Neuronal stem cell (in vitro differentiated cells): ENCODE measurements at regions not wholly inside any gene's neighbourhood (a gene's known extent, or its start where the extent isn't known, plus 50 kb on each side); places are given as distances from the start of the nearest gene placed in this dataset.

Source experiments
- DNase-seq: peaks from one replicate; pipeline ENCODE4 v3.0.0-alpha.2; 2013; ENCODE audit warnings: low spot score
- H2AFZ ChIP-seq: one replicate; pipeline ENCODE4 v1.6.1; 2013; ENCODE audit warnings: mild to moderate bottlenecking, low read length, inconsistent platforms
- H2AK5ac ChIP-seq: 2 replicates; pipeline ENCODE4 v1.6.1; 2013; ENCODE audit warnings: low read depth, mild to moderate bottlenecking, inconsistent platforms, low read length, moderate library complexity, mixed read lengths
- H2BK120ac ChIP-seq: 2 replicates; pipeline ENCODE4 v1.6.1; 2013; ENCODE audit warnings: low read depth, mild to moderate bottlenecking, inconsistent platforms, low read length, moderate library complexity, mixed read lengths
- H2BK12ac ChIP-seq: one replicate; pipeline ENCODE4 v1.6.1; 2013; ENCODE audit warnings: low read length, inconsistent platforms
- H2BK15ac ChIP-seq: 2 replicates; pipeline ENCODE4 v1.6.1; 2013; ENCODE audit warnings: mild to moderate bottlenecking, low read length, inconsistent platforms, mixed read lengths
- H2BK5ac ChIP-seq: one replicate; pipeline ENCODE4 v1.6.1; 2013; ENCODE audit warnings: inconsistent platforms, mild to moderate bottlenecking, low read length, moderate library complexity
- H3K14ac ChIP-seq: one replicate; pipeline ENCODE4 v1.6.1; 2013; ENCODE audit warnings: low read length, inconsistent platforms
- H3K18ac ChIP-seq: 2 replicates; pipeline ENCODE4 v1.6.1; 2013; ENCODE audit warnings: low read length, inconsistent platforms
- H3K23ac ChIP-seq: 2 replicates; pipeline ENCODE4 v1.6.1; 2013; ENCODE audit warnings: low read depth, mild to moderate bottlenecking, mixed read lengths, low read length, inconsistent platforms; ENCODE audit not compliant: poor library complexity
- H3K27ac ChIP-seq: replicated peaks from 3 replicates; pipeline ENCODE4 v1.5.1; 2013; ENCODE audit warnings: low read length, inconsistent platforms
- H3K27me3 ChIP-seq, 3 experiments: 2 replicates each; pipeline ENCODE4 v1.6.1; 2013; ENCODE audit warnings: low read length in 3 of 3, mild to moderate bottlenecking in 2 of 3, inconsistent platforms in 1 of 3, low read depth in 1 of 3, mixed read lengths in 1 of 3, moderate library complexity in 1 of 3; ENCODE audit not compliant: control insufficient read depth in 3 of 3, insufficient read depth in 3 of 3
- H3K36me3 ChIP-seq, 2 donors: replicated peaks in 1 of 2; 2 replicates each; pipeline ENCODE4 v1.6.1; 2013; ENCODE audit warnings: low read length in 2 of 2; ENCODE audit not compliant: control insufficient read depth in 2 of 2, insufficient read depth in 2 of 2
- H3K4ac ChIP-seq: 2 replicates; pipeline ENCODE4 v1.6.1; 2013; ENCODE audit warnings: inconsistent platforms, mild to moderate bottlenecking, low read length, moderate library complexity
- H3K4me1 ChIP-seq, 2 donors: 1 replicate in 1 of 2; 2 replicates in 1 of 2; pipeline ENCODE4 v1.6.1; 2013; ENCODE audit warnings: low read length in 2 of 2, low read depth in 1 of 2; ENCODE audit not compliant: control insufficient read depth in 2 of 2, insufficient read depth in 1 of 2
- H3K4me2 ChIP-seq: one replicate; pipeline ENCODE4 v1.6.1; 2013; ENCODE audit warnings: mild to moderate bottlenecking, low read length, inconsistent platforms; ENCODE audit not compliant: insufficient read depth, poor library complexity, severe bottlenecking
- H3K4me3 ChIP-seq, 2 donors: 2 replicates each; pipeline ENCODE4 v1.5.1; 2013; ENCODE audit warnings: low read length in 2 of 2, mild to moderate bottlenecking in 2 of 2, inconsistent platforms in 1 of 2, moderate library complexity in 1 of 2
- H3K79me1 ChIP-seq: one replicate; pipeline ENCODE4 v1.6.1; 2013; ENCODE audit warnings: low read depth, mild to moderate bottlenecking, inconsistent platforms, low read length, moderate library complexity
- H3K9ac ChIP-seq: one replicate; pipeline ENCODE4 v1.6.1; 2013; ENCODE audit warnings: mild to moderate bottlenecking, low read depth, low read length, inconsistent platforms; ENCODE audit not compliant: poor library complexity
- H3K9me3 ChIP-seq, 2 donors: replicated peaks in 1 of 2; 2 replicates each; pipeline versions ENCODE3 to v1.6.1; 2013; ENCODE audit warnings: low read length in 2 of 2, mild to moderate bottlenecking in 2 of 2, inconsistent platforms in 1 of 2, low read depth in 1 of 2, mixed read lengths in 1 of 2, moderate library complexity in 1 of 2; ENCODE audit not compliant: control insufficient read depth in 2 of 2, insufficient read depth in 1 of 2
- H4K8ac ChIP-seq: one replicate; pipeline ENCODE4 v1.6.1; 2013; ENCODE audit warnings: low read depth, mild to moderate bottlenecking, inconsistent platforms, low read length, moderate library complexity
- H4K91ac ChIP-seq: one replicate; pipeline ENCODE4 v1.6.1; 2013; ENCODE audit warnings: low read length, low read depth, mild to moderate bottlenecking, inconsistent platforms; ENCODE audit not compliant: poor library complexity
- WGBS, 2 donors: extraction: QIAGEN DNeasy Blood & Tissue Kit; methylation state at CpG; one replicate each; pipeline ENCODE4 v1.1.7; 2013; ENCODE audit warnings: missing lambda C conversion rate in 2 of 2, mixed read lengths in 1 of 2; ENCODE audit not compliant: insufficient read length in 2 of 2, insufficient replicate concordance in 1 of 2; ENCODE audit errors: extremely low coverage in 2 of 2; 5-methylcytosine and 5-hydroxymethylcytosine counted together

DNA sequence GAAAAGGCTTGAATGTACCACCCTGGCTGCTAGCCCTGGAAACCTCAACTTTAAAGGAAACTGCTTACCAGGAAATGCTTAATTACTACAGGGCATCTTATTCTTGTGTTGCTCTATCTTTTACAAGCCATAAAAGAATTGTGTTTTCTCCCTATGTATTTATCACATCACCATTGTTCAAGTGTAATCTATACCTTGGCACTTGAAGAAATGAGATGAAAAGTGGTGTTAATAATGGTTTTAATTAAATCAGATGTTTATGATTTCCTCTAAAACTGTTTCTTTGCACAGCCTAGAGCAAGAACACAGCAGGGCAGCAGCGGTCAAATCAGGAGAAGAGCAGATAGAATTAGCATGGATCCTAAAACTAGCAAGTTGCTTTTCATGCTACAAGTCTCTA is 131.8 kb upstream of the RGMB start:
- H4K8ac ChIP-seq = no peak overlapping the region
- H3K27me3 ChIP-seq = no peaks in the 10 kb centered on the region
- no peak overlapping the region for H2BK15ac ChIP-seq
- H3K27ac ChIP-seq = no peak overlapping the region
- H2AFZ ChIP-seq = peak overlapping the region; percentile 4
- no peaks in the 10 kb centered on the region for H3K79me1 ChIP-seq
- H3K9me3 ChIP-seq = peaks cover 0 to 4% of the 10 kb centered on the region in 2 donors
- no peak overlapping the region for H3K14ac ChIP-seq
- H3K18ac ChIP-seq = no peak overlapping the region
- H3K36me3 ChIP-seq = no peaks in the 10 kb centered on the region
- H3K4me2 ChIP-seq = no peak overlapping the region
- no peak overlapping the region for H2BK120ac ChIP-seq
- no peak overlapping the region for H3K23ac ChIP-seq
- H3K4me1 ChIP-seq = peaks cover 6 to 16% of the 10 kb centered on the region in 2 donors
- no peak overlapping the region for H2BK12ac ChIP-seq
- H3K4me3 ChIP-seq = no peak overlapping the region
- no peak for DNase-seq
- no peak overlapping the region for H2AK5ac ChIP-seq
- H3K9ac ChIP-seq = no peak overlapping the region
- no peak overlapping the region for H4K91ac ChIP-seq
- WGBS, 2 donors = no CpG with 5 or more reads among the region's 1 CpG
- no peak overlapping the region for H3K4ac ChIP-seq
- no peak overlapping the region for H2BK5ac ChIP-seq

DNA sequence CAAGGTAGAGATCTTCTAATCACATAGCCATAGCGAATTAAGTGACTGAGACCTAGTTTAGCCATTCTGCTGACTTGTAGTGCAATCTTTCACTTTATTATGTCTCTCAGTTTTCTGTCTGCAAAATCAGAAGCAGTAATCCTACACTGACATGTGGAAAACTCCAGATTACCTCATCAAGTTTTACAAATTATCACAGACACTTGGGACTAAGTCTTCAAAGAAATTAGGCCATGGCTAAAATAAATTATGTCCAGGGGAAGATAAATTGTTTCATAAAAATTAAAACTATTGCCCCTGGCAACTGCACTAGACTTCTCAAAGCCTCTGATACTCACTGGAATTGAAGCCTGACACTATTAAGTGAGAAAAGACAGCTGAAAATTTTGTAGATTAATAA is 129.9 kb upstream of the RGMB start:
- Histone ChIP-seq H3K27ac (no peak overlapping the region), H3K79me1 (no peaks in the 10 kb centered on the region), H3K4me1 (peaks cover 5 to 16% of the 10 kb centered on the region in 2 donors), H2BK15ac (no peak overlapping the region), H4K8ac (no peak overlapping the region), H3K4ac (no peak overlapping the region), H2AK5ac (no peak overlapping the region), H3K4me3 (no peak overlapping the region), H3K23ac (no peak overlapping the region), H3K36me3 (no peaks in the 10 kb centered on the region), H4K91ac (no peak overlapping the region), H3K14ac (no peak overlapping the region), H3K9me3 (peaks cover 0 to 4% of the 10 kb centered on the region in 2 donors), H3K18ac (no peak overlapping the region), H3K4me2 (no peak overlapping the region), H2BK120ac (no peak overlapping the region), H2BK5ac (no peak overlapping the region), H3K9ac (no peak overlapping the region), H3K27me3 (no peaks in the 10 kb centered on the region), H2AFZ (peak overlapping the region; percentile 71), H2BK12ac (no peak overlapping the region)
- no CpG with 5 or more reads among the region's 1 CpG for WGBS, 2 donors
- DNase-seq = no peak

DNA sequence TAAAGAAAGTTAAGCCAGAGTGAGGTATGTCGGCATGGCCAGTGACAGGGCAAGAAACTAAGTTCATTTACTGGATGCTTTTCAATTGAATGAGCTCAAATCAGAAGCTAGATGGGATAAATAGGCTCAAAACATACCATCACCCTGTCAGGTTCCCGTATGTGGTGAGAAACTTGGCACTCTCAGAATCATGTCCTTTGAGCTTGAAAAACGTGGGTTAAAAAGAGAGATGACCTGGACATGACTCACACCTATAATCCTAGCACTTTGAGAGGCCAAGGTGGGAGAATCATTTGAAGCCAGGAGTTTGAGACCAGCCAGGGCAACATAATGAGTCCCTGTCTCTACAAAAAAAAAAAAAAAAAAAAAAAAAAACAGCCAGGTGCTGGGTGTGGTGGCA is 121.7 kb upstream of the RGMB start:
- H3K79me1 ChIP-seq = no peaks in the 10 kb centered on the region
- no peak overlapping the region for H2BK5ac ChIP-seq
- H3K4me2 ChIP-seq = no peak overlapping the region
- no CpG with 5 or more reads among the region's 3 CpGs for WGBS, 2 donors
- H3K23ac ChIP-seq = no peak overlapping the region
- no peak overlapping the region for H3K9ac ChIP-seq
- no peak overlapping the region for H2AFZ ChIP-seq
- H3K4me3 ChIP-seq = no peak overlapping the region
- no peak overlapping the region for H2BK120ac ChIP-seq
- DNase-seq = no peak
- no peak overlapping the region for H2BK12ac ChIP-seq
- peaks cover 3 to 11% of the 10 kb centered on the region in 2 donors for H3K4me1 ChIP-seq
- H3K36me3 ChIP-seq = no peaks in the 10 kb centered on the region
- H2BK15ac ChIP-seq = no peak overlapping the region
- H3K9me3 ChIP-seq = peaks cover 0 to 19% of the 10 kb centered on the region in 2 donors
- H4K8ac ChIP-seq = no peak overlapping the region
- no peaks in the 10 kb centered on the region for H3K27me3 ChIP-seq
- no peak overlapping the region for H3K4ac ChIP-seq
- H3K27ac ChIP-seq = no peak overlapping the region
- H4K91ac ChIP-seq = no peak overlapping the region
- no peak overlapping the region for H2AK5ac ChIP-seq
- H3K14ac ChIP-seq = no peak overlapping the region
- no peak overlapping the region for H3K18ac ChIP-seq

DNA sequence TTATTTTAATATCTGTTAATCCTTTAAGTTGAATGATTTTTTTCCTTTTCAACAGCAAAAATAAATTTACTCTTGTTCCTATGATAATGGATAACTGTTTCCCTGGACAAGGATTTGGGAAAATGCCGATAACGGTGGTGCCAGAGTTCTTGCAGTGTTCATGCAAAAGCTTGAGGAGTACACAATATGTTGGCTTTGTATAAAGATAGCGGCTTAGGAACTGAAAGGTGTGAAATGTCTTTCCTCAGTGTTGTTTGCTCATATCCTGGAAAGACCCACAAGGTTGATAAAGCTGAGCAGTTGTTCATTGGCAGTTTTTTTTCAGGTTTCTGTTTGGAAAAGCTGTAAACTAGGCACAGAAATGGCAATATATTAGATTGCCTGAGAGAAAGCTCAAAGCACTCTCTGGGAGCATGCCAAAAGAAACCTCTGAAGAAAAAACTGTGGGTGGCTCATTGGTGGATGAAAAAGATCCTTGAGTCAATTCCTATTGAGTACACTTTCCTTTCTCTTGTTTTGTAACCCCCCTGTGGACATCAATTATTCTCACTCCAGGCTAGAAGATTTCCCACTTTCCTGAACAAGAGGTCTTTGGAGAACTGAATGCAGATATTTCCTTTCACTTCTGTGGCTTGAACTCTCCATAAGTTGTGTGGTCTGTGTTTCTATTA is 117.2 kb upstream of the RGMB start:
- Histone ChIP-seq H3K27ac (peak overlapping the region; percentile 17), H2BK12ac (no peak overlapping the region), H3K9me3 (peaks cover 0 to 25% of the 10 kb centered on the region in 2 donors), H3K4ac (no peak overlapping the region), H2AK5ac (no peak overlapping the region), H2AFZ (no peak overlapping the region), H3K79me1 (no peaks in the 10 kb centered on the region), H3K14ac (no peak overlapping the region), H3K23ac (no peak overlapping the region), H2BK15ac (no peak overlapping the region), H2BK5ac (no peak overlapping the region), H3K4me3 (no peak overlapping the region), H3K27me3 (no peaks in the 10 kb centered on the region), H3K9ac (no peak overlapping the region), H4K91ac (no peak overlapping the region), H3K18ac (no peak overlapping the region), H3K4me1 (peaks cover 8 to 34% of the 10 kb centered on the region in 2 donors), H3K36me3 (no peaks in the 10 kb centered on the region), H3K4me2 (no peak overlapping the region), H2BK120ac (no peak overlapping the region), H4K8ac (no peak overlapping the region)
- WGBS, 2 donors = no CpG with 5 or more reads among the region's 3 CpGs
- peak; percentile 61 for DNase-seq
